GM23338 (cell line): ENCODE measurements at regions not wholly inside any gene's neighbourhood (a gene's known extent, or its start where the extent isn't known, plus 50 kb on each side); places are given as distances from the start of the nearest gene placed in this dataset.

Experiments
- ATAC-seq: fragments of 200-7000 bp; cut with Tn5 transposase; 3 replicates; pipeline ENCODE4 v1.9.1; 2020
- DNase-seq: peaks from one replicate; pipeline ENCODE4 v3.0.0-alpha.2; 2015; ENCODE audit warnings: low spot score
- H2AFZ ChIP-seq: fragments of 200-600 bp; sonication (generic); 2 replicates; pipeline ENCODE4 v1.8.0; 2016; ENCODE audit warnings: antibody characterized with exemption, mild to moderate bottlenecking, moderate library complexity
- H3F3A ChIP-seq: fragments of 200-600 bp; sonication (generic); replicated peaks from 2 replicates; pipeline ENCODE4 v1.8.0; 2017; ENCODE audit warnings: antibody characterized with exemption, mixed run types, low read depth
- H3K27ac ChIP-seq: fragments of 200-600 bp; sonication (generic); 2 replicates; pipeline ENCODE4 v1.6.1; 2016; ENCODE audit warnings: low read depth
- H3K27me3 ChIP-seq: fragments of 200-600 bp; sonication (generic); 2 replicates; pipeline ENCODE4 v1.8.0; 2016; ENCODE audit warnings: mild to moderate bottlenecking, mixed run types, moderate library complexity; ENCODE audit not compliant: insufficient read depth
- H3K36me3 ChIP-seq: fragments of 200-600 bp; sonication (generic); 2 replicates; pipeline ENCODE4 v1.8.0; 2016; ENCODE audit warnings: mild to moderate bottlenecking; ENCODE audit not compliant: insufficient read depth
- H3K4me1 ChIP-seq: fragments of 200-600 bp; sonication (generic); 2 replicates; pipeline ENCODE4 v1.8.0; 2016; ENCODE audit warnings: mild to moderate bottlenecking, moderate library complexity; ENCODE audit not compliant: insufficient read depth
- H3K4me2 ChIP-seq: fragments of 200-600 bp; sonication (generic); 2 replicates; pipeline ENCODE4 v1.7.1; 2017; ENCODE audit warnings: mixed run types
- H3K4me3 ChIP-seq: fragments of 200-600 bp; sonication (generic); 2 replicates; pipeline ENCODE4 v1.6.1; 2016; ENCODE audit warnings: mixed run types
- H3K79me2 ChIP-seq: fragments of 200-600 bp; sonication (generic); replicated peaks from 2 replicates; pipeline ENCODE4 v1.8.0; 2017; ENCODE audit warnings: mild to moderate bottlenecking; ENCODE audit not compliant: insufficient read depth
- H3K9me2 ChIP-seq: fragments of 200-600 bp; sonication (generic); 2 replicates; pipeline ENCODE4 v1.8.0; 2017; ENCODE audit not compliant: insufficient read depth
- H4K20me1 ChIP-seq: fragments of 200-600 bp; sonication (generic); replicated peaks from 2 replicates; pipeline ENCODE4 v1.8.0; 2017; ENCODE audit warnings: mild to moderate bottlenecking; ENCODE audit not compliant: insufficient read depth
- H3K27ac Mint-ChIP-seq: 2 replicates; pipeline ENCODE4 v1.8.0; 2020; ENCODE audit warnings: inconsistent platforms, mild to moderate bottlenecking, moderate library complexity, mixed read lengths
- H3K27me3 Mint-ChIP-seq: 3 replicates; pipeline ENCODE4 v1.8.0; 2022; ENCODE audit warnings: low read depth, mild to moderate bottlenecking, moderate library complexity, mixed read lengths, inconsistent platforms; ENCODE audit not compliant: insufficient read depth, poor library complexity
- H3K36me3 Mint-ChIP-seq: 3 replicates; pipeline ENCODE4 v1.8.0; 2021; ENCODE audit warnings: low read depth, mild to moderate bottlenecking, inconsistent platforms, moderate library complexity, mixed read lengths
- H3K4me1 Mint-ChIP-seq: 3 replicates; pipeline ENCODE4 v1.8.0; 2020; ENCODE audit warnings: mild to moderate bottlenecking, inconsistent platforms, mixed read lengths
- H3K4me3 Mint-ChIP-seq: 3 replicates; pipeline ENCODE4 v1.8.0; 2021; ENCODE audit warnings: moderate library complexity, mild to moderate bottlenecking, inconsistent platforms, mixed read lengths
- H3K9me3 Mint-ChIP-seq: 3 replicates; pipeline ENCODE4 v1.8.0; 2020; ENCODE audit warnings: moderate library complexity, mild to moderate bottlenecking, inconsistent platforms, mixed read lengths
- ETS1 ChIP-seq: IDR thresholded peaks from 2 replicates; pipeline ENCODE4 v1.6.1; 2016; ENCODE audit warnings: antibody characterized with exemption
- POLR2AphosphoS5 ChIP-seq: IDR thresholded peaks from 2 replicates; pipeline ENCODE4 v1.6.1; 2016; ENCODE audit warnings: antibody characterized with exemption, low read depth
- ZNF114 ChIP-seq: fragments of 250-450 bp; sonication (Bioruptor Pico); IDR thresholded peaks from 2 replicates; pipeline ENCODE4 v1.5.0; 2020; ENCODE audit warnings: mild to moderate bottlenecking, moderate library complexity
- ZNF331 ChIP-seq: fragments of 250-450 bp; sonication (Bioruptor Pico); IDR thresholded peaks from 2 replicates; pipeline ENCODE4 v1.5.0; 2020; ENCODE audit warnings: low read depth, mild to moderate bottlenecking, moderate library complexity
- TF ChIP-seq, protein P1 (sequence below), 2 experiments: fragments of 200-600 bp in 1 of 2; sonication (generic) in 1 of 2; conservative IDR thresholded peaks; 2 replicates each; pipeline versions ENCODE4 v1.5.1 to v1.6.1; 2016 to 2017; ENCODE audit warnings: antibody characterized with exemption in 2 of 2, low read depth in 2 of 2, mild to moderate bottlenecking in 2 of 2, moderate library complexity in 1 of 2

DNA sequence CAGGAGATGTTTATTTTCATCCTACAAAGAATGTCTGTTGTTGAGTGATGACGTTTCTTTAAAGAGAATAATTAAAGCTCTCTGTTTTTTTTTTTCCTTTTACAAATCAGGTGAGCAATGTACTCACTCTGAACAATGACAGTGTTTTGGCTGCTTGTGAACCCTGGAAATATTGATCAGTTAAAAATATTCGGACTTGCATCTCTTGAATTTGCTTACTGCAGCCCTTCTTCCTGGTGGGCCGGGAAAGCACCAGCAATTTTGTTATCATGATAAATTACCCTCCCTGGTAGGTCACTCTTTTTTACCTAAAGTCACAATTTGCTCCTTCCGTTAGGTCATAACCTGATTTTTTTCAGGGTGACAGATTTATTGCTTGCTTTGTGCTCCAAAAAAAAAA is 72.3 kb upstream of the NR5A2 start:
- DNase-seq, result no peak
- ATAC-seq, result no peak
- Histone ChIP-seq H3K36me3 (no peaks in the 10 kb centered on the region), H3K27ac (no peak overlapping the region), H3K9me2 (no peaks in the 10 kb centered on the region), H3K4me2 (no peak overlapping the region), H3K4me1 (no peaks in the 10 kb centered on the region; the same call in 1 of the 2 replicates), H3K79me2 (no peaks in the 10 kb centered on the region), H3K4me3 (no peak overlapping the region), H3F3A (no peaks in the 10 kb centered on the region), H4K20me1 (no peaks in the 10 kb centered on the region), H2AFZ (no peak overlapping the region), H3K27me3 (no peaks in the 10 kb centered on the region)
- H3K9me3 Mint-ChIP-seq, result no peaks in the 10 kb centered on the region
- peaks cover 2% of the 10 kb centered on the region for H3K27me3 Mint-ChIP-seq
- TF ChIP-seq ZNF331 (CRISPR knock-in tag), result no peak
- no peaks in the 10 kb centered on the region for H3K36me3 Mint-ChIP-seq
- peaks cover 14% of the 10 kb centered on the region for H3K4me1 Mint-ChIP-seq
- H3K27ac Mint-ChIP-seq, result no peak overlapping the region
- H3K4me3 Mint-ChIP-seq, result no peak overlapping the region

DNA sequence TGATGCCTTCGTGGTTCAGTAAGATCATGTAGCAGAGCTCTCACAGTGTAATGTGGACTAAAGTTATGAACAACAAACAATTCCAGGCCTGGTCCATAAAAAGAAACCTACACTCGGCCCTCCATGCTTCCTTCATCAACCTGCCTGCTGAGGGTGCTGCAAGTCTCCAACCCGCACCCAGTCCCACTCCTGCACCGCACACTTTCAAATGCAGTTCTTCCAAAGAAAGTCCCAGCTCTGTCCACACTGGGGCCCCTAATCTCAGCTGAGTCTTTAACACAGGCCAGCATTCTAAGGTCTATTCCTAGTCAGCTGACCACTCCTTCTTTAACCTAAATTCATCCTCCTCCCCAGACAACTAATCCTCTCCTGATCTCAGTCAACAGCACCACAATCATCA is 71.5 kb upstream of the NR5A2 start:
- H3K36me3 ChIP-seq, result no peaks in the 10 kb centered on the region
- no peaks in the 10 kb centered on the region for H3K27me3 ChIP-seq
- Mint-ChIP-seq H3K4me3 (no peak overlapping the region), H3K36me3 (no peaks in the 10 kb centered on the region), H3K27ac (no peak overlapping the region), H3K27me3 (peaks cover 8% of the 10 kb centered on the region), H3K4me1 (peaks cover 14% of the 10 kb centered on the region), H3K9me3 (no peaks in the 10 kb centered on the region)
- no peak overlapping the region for H3K4me3 ChIP-seq
- H3K27ac ChIP-seq, result no peak overlapping the region
- no peaks in the 10 kb centered on the region for H4K20me1 ChIP-seq
- H2AFZ ChIP-seq, result no peak overlapping the region
- no peaks in the 10 kb centered on the region for H3K9me2 ChIP-seq
- TF ChIP-seq, protein P1, sequence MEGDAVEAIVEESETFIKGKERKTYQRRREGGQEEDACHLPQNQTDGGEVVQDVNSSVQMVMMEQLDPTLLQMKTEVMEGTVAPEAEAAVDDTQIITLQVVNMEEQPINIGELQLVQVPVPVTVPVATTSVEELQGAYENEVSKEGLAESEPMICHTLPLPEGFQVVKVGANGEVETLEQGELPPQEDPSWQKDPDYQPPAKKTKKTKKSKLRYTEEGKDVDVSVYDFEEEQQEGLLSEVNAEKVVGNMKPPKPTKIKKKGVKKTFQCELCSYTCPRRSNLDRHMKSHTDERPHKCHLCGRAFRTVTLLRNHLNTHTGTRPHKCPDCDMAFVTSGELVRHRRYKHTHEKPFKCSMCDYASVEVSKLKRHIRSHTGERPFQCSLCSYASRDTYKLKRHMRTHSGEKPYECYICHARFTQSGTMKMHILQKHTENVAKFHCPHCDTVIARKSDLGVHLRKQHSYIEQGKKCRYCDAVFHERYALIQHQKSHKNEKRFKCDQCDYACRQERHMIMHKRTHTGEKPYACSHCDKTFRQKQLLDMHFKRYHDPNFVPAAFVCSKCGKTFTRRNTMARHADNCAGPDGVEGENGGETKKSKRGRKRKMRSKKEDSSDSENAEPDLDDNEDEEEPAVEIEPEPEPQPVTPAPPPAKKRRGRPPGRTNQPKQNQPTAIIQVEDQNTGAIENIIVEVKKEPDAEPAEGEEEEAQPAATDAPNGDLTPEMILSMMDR (conservative IDR thresholded peaks at IDR 0.05; ENCODE audit: low read depth in 2 of 2), result peak; percentile 8 to 53; a peak in 2 of 4 replicates
- TF ChIP-seq ZNF114 (CRISPR knock-in tag), result no peak
- DNase-seq (no peak), ATAC-seq (0 out of 3 replicates have a peak, but pooled peaks have one; percentile 25)
- no peaks in the 10 kb centered on the region for H3K79me2 ChIP-seq
- no peaks in the 10 kb centered on the region; the same call in 1 of the 2 replicates for H3K4me1 ChIP-seq
- no peaks in the 10 kb centered on the region for H3F3A ChIP-seq
- no peak overlapping the region for H3K4me2 ChIP-seq

- Histone ChIP-seq H3K9me2 (no peaks in the 10 kb centered on the region), H3K79me2 (no peaks in the 10 kb centered on the region), H3K27me3 (no peaks in the 10 kb centered on the region), H4K20me1 (no peaks in the 10 kb centered on the region), H3K4me1 (no peaks in the 10 kb centered on the region; the same call in 1 of the 2 replicates), H3K27ac (no peak overlapping the region), H2AFZ (no peak overlapping the region), H3K4me2 (no peak overlapping the region), H3K4me3 (no peak overlapping the region), H3K36me3 (no peaks in the 10 kb centered on the region), H3F3A (no peaks in the 10 kb centered on the region)
- no peak for ATAC-seq
- H3K4me1 Mint-ChIP-seq, result peaks cover 14% of the 10 kb centered on the region
- H3K9me3 Mint-ChIP-seq, result no peaks in the 10 kb centered on the region
- DNase-seq, result no peak
- peaks cover 9% of the 10 kb centered on the region for H3K27me3 Mint-ChIP-seq
- TF ChIP-seq ETS1 (no peak), ZNF114 (CRISPR knock-in tag) (no peak), POLR2AphosphoS5 (no peak)
- TF ChIP-seq, protein P1 (conservative IDR thresholded peaks at IDR 0.05; ENCODE audit: low read depth in 2 of 2), result no peak
- no peaks in the 10 kb centered on the region for H3K36me3 Mint-ChIP-seq
- H3K4me3 Mint-ChIP-seq, result no peak overlapping the region
- H3K27ac Mint-ChIP-seq, result no peak overlapping the region
Observed at GRCh38 chr1:199959033-199959774, 68.3 kb upstream of the NR5A2 start.
